ENCODE measurements at regions not wholly inside any gene's neighbourhood (a gene's known extent, or its start where the extent isn't known, plus 50 kb on each side); places are given as distances from the start of the nearest gene placed in this dataset.
"Not testable (repeated sequence)": the region's sequence is repeated elsewhere in the genome, so short reads cannot be mapped to it uniquely, and the experiment has no call there.

DNA sequence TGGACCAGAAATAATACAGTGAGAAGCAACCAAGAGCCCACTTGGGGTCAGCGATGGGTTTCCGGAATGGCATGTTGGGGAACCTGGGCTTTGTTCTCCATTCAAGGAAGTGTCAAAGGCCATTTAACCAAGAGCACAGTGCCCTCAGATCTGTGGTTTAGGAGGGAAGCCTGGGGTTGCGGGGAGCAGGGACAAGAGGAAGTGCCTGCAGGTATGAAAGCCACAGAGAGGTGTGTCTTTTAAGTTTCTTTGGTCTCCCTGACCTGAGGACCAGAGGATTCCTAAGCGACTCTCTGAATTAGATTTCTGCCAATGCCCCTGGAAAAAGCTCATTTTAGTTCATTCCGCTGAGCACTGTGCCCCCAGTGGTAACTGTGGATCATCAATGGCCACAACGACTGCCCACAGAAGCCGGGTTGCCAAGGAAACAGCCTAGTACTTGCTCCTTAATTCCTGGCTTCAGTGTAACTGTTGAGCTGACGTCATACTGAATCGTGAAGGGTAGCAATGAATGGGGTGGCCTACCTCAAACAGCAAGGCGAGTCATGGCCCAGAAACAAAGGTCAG, 107.3 kb upstream of the SPIN1 start:
- no peak for DNase-seq (ENCODE audit: low spot score)

DNA sequence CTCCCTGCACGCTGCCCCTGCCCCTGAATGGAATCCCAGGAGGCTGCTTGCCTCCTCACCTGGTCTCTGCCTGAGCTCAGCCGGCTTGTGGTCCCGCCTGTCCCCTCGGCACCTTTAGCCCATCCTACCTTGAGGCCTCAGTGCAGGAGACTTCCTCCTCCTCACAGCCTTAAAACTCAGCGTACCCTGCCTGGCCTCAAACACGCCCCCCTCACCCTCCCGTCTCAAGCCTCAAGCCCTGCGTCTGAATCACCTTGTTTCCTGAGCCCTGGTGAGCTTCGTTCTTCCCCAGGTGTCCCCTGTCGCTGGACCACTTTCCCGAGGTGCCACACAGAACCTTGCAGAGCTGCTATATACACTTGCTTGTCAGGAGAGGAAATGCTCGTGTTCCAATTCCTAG, 110.2 kb upstream of the SPIN1 start:
- no peak for DNase-seq (ENCODE audit: low spot score)

DNA sequence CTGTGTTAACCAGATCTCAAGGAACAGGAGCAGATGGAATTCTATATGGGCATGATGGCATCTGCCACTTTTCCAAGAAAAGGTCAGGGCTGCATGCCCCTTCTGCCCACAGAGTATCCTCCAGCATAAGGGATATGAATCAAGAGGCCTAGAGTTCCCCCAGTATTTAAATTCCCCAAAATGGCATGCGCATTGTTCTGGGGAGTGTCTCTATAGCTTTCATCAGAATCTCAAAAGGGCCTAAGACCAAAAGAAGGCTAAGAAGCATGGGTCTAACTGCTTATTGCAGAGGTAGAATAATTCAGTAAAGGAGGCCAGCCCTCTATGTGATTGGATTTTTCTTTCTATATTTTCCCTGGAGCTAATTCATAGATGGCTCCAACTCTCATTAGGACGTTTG, 114.2 kb upstream of the SPIN1 start:
- no peak for DNase-seq (ENCODE audit: low spot score)

DNA sequence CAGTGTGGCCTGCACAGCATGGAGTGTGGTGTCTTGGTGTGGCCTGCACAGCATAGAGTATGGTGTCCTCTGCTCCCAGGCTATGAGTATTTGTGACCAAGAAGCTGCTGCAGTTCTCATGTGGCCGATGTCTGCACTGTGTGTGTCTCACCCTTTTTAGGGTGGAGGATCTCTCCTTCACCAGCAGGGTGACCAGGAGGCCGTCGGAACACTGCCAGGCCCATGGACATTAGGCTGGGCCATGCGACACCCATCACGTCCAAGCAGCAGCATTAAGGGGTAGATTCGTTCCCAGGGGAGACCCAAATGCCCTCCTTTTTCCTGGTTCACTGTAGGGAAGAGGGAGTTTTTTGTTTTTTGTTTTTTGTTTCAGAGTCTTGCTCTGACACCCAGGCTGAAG, 115.3 kb upstream of the SPIN1 start:
- DNase-seq (ENCODE audit: low spot score) = no peak

DNA sequence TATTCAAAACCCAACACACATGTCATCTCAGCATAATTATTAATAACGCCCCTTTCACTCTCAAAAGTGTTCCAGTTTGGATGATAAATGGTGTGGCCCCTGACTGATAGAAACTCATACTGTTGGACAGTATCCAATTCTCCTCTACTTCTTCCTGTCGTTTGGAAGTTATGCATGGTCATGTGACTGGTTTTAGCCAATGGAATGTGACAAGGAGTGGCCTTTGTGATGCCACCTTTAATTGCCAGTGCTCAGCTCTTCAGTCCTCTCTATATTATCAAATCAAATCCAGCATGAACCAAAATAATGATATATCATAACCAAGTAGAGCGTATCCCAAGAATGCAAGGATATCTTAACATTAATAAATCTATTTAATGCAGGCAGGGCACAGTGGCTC, 117.8 kb upstream of the SPIN1 start:
- DNase-seq (ENCODE audit: low spot score) = no peak

DNA sequence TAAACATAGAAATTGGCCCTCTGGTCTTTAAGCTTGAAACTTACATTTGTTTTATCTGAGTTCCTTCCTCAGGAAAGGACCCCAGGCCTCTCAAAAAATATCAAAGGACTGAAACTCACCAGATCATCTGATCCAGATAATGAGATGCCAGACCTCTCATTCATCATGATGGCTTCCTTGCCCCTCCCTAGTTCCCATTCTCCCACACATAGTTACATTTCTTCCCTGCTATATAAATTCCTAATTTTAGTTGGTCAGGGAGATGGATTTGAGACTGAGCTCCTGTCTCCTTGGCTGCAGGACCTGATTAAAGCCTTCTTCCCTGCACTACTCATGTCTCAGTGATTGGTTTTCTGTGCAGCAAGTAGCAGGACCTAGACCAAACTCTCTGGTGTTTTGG, 119.4 kb upstream of the SPIN1 start:
- DNase-seq (ENCODE audit: low spot score) = no peak

DNA sequence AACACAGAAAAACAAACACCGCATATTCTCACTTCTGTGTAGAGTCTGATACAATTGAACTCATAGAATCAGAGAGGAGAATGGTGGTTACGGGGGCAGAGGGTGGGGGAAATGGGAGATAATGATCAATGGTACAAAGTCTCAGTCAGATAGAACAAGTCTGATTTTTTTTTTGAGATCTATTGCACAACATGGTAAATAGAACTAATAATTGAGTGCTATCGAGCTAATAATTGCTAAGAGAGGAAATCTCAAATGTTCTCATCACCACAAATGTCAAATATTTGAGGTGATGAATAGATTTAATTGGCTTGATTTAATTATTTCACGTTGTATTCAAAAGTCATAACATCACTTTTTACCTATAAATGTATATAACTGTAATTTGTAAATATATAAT, 121.0 kb upstream of the SPIN1 start:
- DNase-seq (ENCODE audit: low spot score) = no peak

DNA sequence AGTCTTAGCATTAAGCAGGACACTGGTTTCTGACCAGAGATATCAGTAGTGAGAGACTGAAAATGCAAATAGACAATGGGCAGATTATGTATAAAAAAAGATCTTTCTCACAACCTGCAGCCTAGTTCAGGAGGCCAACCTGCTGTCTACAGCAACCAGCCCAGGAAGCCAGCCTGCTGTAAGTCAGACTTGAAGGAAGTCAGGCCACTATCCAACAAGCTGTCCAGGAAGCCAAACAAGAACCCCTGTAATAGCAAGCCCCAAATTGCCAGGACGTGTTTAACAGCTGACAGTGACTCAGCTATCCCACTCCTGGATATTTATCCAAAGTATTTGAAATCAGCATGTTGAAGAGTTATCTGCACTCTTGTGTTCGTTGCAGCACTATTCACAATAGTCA, 121.8 kb upstream of the SPIN1 start:
- DNase-seq (ENCODE audit: low spot score) = no peak

DNA sequence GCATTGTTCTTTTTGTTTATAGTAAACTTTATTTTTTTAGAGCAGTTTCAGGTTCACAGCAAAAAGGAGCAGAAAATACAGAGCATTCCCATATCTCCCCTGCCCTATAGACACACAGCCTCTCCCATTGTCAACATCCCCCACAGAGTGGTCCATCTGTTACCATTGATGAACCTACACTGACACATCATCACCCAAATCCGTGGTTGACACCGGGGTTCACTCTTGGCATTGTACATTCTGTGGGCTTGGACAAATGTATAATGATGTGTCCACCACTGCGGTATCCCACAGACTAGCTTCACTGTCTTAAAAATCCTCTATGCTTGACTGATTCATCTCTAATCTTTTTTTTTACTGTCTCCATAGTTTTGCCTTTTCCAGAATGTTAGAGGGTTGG, 120.7 kb upstream of the SPATA31C2 start:
- no peak for DNase-seq (ENCODE audit: low spot score)

DNA sequence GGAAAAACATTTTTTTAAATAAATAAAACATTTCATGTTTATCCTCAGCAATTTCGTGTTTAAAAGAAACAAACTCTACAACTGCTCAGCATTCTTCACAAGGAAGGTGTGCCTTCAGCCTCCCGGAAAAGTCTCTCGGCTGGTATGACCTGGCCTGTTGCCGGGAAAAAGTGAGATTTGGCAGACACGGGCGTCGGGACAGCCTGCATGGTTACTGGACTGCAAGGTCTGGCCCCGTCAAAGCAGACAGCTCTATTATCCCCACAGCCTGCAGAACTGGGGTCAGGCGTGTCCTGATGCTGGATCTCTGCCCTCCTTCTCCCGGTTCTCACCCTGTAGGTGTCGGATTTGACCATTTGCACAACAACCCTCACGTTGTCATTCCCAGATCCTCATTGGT, 120.3 kb upstream of the SPATA31C2 start:
- no peak for DNase-seq (ENCODE audit: low spot score)

GRCh38 chr9:88258024-88258423, 119.7 kb upstream of the SPATA31C2 start:
- peak; percentile 29 for DNase-seq (ENCODE audit: low spot score)

DNA sequence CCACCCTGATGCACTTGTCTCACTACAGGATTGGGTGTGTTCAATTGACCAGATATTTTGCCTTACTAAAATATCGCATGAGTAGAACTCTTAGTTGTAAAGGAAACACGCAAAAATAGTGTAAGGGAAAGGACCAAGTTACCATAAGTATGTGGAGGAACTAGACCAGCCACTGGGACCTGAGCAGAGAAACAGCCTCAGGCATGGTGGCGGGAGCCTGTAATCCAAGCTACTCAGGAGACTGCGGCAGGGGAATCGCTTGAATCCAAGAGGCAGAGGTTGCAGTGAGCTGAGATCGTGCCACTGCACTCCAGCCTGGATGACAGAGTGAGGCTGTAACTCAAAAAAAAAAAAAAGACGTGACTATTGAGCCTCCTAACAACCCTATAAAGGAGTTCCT, 117.9 kb upstream of the SPATA31C2 start:
- DNase-seq (ENCODE audit: low spot score) = no peak

GRCh38 chr9:88255806-88256205, 117.5 kb upstream of the SPATA31C2 start:
- DNase-seq (ENCODE audit: low spot score) = not testable (repeated sequence)

GRCh38 chr9:88251903-88252302, 113.6 kb upstream of the SPATA31C2 start:
- DNase-seq (ENCODE audit: low spot score) = no peak

- no peak for DNase-seq (ENCODE audit: low spot score)
Observed at GRCh38 chr9:88243736-88244135, 105.5 kb upstream of the SPATA31C2 start.

DNA sequence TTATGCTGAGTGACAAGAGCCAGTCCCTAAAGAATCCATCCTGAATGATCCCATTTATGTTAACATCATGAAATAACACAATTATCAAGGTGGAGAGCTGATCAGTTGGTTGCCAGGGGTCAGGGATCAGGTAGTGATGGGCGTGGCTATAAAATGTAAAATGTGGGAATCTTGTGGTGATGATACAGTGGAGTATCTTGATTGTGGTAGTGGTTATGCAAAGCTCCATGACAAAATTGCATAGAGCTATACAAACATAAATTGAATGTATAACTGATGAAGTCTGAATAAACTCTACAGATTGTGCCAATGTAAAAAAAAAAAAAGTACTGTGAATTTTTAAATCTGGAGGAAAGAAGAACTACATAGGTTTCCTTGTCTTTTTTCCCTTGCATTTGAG, 104.6 kb upstream of the SPATA31C2 start:
- no peak for DNase-seq (ENCODE audit: low spot score)

DNA sequence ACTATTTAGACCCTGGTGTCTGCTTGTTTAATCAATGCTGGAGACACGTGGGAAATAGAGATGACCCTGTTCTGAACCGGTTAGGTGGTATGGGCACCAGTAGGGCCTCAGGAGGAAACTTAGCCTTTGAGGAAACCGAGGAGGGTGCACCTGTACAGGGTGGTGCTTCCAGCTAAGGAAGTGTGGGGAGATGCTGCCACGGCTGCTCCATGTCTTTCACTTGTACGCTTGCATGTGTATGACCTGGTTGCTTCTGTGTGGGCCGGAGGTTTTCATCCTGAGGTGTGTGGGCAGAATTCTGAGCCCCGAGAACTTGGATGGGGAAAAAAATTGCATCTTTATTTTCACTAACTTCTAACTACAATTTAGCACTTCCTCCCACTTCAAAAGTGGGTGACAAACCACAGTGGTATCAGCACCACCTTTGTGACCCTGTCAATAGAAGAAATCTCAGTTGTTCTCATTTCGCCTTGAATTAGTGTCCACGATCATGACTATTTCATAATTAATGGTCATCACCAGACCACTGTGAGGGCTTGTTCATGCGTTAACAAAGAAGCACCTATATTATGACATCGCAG, 99.8 kb upstream of the SPATA31C2 start:
- no peak for DNase-seq (ENCODE audit: low spot score)

DNA sequence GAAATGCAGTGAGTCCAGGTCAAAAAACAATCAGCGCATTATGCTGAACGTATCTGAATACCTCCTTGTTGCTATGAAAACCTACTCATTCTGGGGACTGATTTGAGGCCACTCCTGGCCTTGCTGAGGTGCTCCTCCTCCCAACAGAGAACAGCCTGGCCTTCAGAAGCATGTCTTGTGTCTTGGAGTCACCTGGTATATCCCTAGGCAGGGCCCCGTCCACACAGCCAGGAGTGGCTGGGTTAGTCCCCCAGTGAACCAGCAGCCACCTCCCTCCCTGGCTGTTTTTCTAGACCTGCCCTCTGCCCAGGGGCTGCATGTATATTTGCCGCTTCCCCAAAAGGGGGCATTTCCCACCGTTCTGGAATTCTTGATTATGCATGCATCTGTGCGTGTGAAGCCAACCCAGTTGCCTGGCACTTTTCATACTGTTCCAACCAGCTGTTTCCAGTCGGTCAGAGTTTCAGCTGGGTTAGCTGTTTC, 99.2 kb upstream of the SPATA31C2 start:
- DNase-seq (ENCODE audit: low spot score) = no peak

GRCh38 chr9:88236511-88237478, 98.5 kb upstream of the SPATA31C2 start:
- DNase-seq (ENCODE audit: low spot score) = no peak

GRCh38 chr9:88235615-88236014, 97.3 kb upstream of the SPATA31C2 start:
- DNase-seq (ENCODE audit: low spot score) = no peak

GRCh38 chr9:88234114-88234513, 95.8 kb upstream of the SPATA31C2 start:
- DNase-seq (ENCODE audit: low spot score) = no peak

GRCh38 chr9:88233091-88233490, 94.8 kb upstream of the SPATA31C2 start:
- DNase-seq (ENCODE audit: low spot score) = no peak

- no peak for DNase-seq (ENCODE audit: low spot score)
Observed at GRCh38 chr9:88230612-88231011, 92.3 kb upstream of the SPATA31C2 start.

Data from hepatic stellate cell (primary cell).